PC-3 (cell line): ENCODE measurements at regions not wholly inside any gene's neighbourhood (a gene's known extent, or its start where the extent isn't known, plus 50 kb on each side); places are given as distances from the start of the nearest gene placed in this dataset.
A peak's percentile ranks its signal among the peaks of the same experiment; 100 is the strongest.

ENCODE experiments used
- ATAC-seq: fragments of 200-7000 bp; cut with Tn5 transposase; 2 replicates; pipeline ENCODE4 v1.9.1; 2020; ENCODE audit warnings: mild to moderate bottlenecking, moderate library complexity
- BruUV-seq: library from RNA; stranded (reverse); fragments of 400-500 nt; replicated peaks from 2 replicates; lab custom pipeline; 2021; lab: Mats Ljungman, UMichigan
- CTCF ChIA-PET: fragments of 300-600 bp; sonication (Branson Sonifier 250); formaldehyde crosslinking; loops from one replicate; lab custom pipeline; 2022; ENCODE audit warnings: antibody characterized with exemption; lab: Charles Lee
- POLR2A ChIA-PET: fragments of 300-600 bp; sonication (Branson Sonifier 250); formaldehyde crosslinking; loops from one replicate; lab custom pipeline; 2022; ENCODE audit warnings: antibody characterized with exemption; ENCODE audit not compliant: unreplicated experiment; lab: Charles Lee
- DNase-seq: peaks from one replicate; pipeline ENCODE4 v3.0.0-alpha.2; 2015
- H2AFZ ChIP-seq: fragments of 300-600 bp; sonication (generic); 2 replicates; pipeline ENCODE4 v1.6.0; 2016; ENCODE audit warnings: antibody characterized with exemption, low read length
- H3F3A ChIP-seq: fragments of 300-600 bp; sonication (generic); one replicate; pipeline ENCODE4 v1.6.0; 2017; ENCODE audit warnings: antibody characterized with exemption, low read length, control low read depth, mild to moderate bottlenecking; ENCODE audit not compliant: unreplicated experiment
- H3K27ac ChIP-seq: fragments of 300-600 bp; sonication (generic); 2 replicates; pipeline ENCODE4 v1.5.1; 2016; ENCODE audit warnings: mild to moderate bottlenecking, low read length
- H3K27me3 ChIP-seq: fragments of 300-600 bp; sonication (generic); 2 replicates; pipeline ENCODE4 v1.6.1; 2016; ENCODE audit warnings: low read length, mixed read lengths
- H3K36me3 ChIP-seq: fragments of 300-600 bp; sonication (generic); 2 replicates; pipeline ENCODE4 v1.6.1; 2016; ENCODE audit warnings: low read depth, mixed run types, low read length, mixed read lengths
- H3K4me1 ChIP-seq: fragments of 300-600 bp; sonication (generic); 2 replicates; pipeline ENCODE4 v1.5.1; 2016; ENCODE audit warnings: low read length; ENCODE audit not compliant: insufficient read depth
- H3K4me2 ChIP-seq: fragments of 300-600 bp; sonication (generic); 2 replicates; pipeline ENCODE4 v1.6.0; 2016; ENCODE audit warnings: low read length
- H3K4me3 ChIP-seq: fragments of 300-600 bp; sonication (generic); 2 replicates; pipeline ENCODE4 v1.5.1; 2016; ENCODE audit warnings: mild to moderate bottlenecking, low read length, mixed read lengths
- H3K79me2 ChIP-seq: fragments of 300-600 bp; sonication (generic); 2 replicates; pipeline ENCODE4 v1.6.1; 2017; ENCODE audit warnings: low read length, mixed read lengths
- H3K9ac ChIP-seq: fragments of 300-600 bp; sonication (generic); 2 replicates; pipeline ENCODE4 v1.6.0; 2016; ENCODE audit warnings: mild to moderate bottlenecking, low read length
- H3K9me2 ChIP-seq: fragments of 300-600 bp; sonication (generic); replicated peaks from 2 replicates; pipeline ENCODE4 v1.6.1; 2016; ENCODE audit warnings: mixed run types, low read length, mixed read lengths
- H3K9me3 ChIP-seq: fragments of 300-600 bp; sonication (generic); 2 replicates; pipeline ENCODE4 v1.6.1; 2016; ENCODE audit warnings: low read length, mixed read lengths
- H4K20me1 ChIP-seq: fragments of 300-600 bp; sonication (generic); 2 replicates; pipeline ENCODE4 v1.6.1; 2016; ENCODE audit warnings: low read length, mixed read lengths
- EZH2 ChIP-seq: fragments of 300-600 bp; sonication (generic); IDR thresholded peaks from one replicate; pipeline ENCODE4 v1.6.1; 2017; ENCODE audit warnings: antibody characterized with exemption, mild to moderate bottlenecking, low read length; ENCODE audit not compliant: unreplicated experiment
- EZH2phosphoT487 ChIP-seq: fragments of 300-600 bp; sonication (generic); IDR thresholded peaks from 2 replicates; pipeline ENCODE4 v1.6.1; 2018; ENCODE audit warnings: mild to moderate bottlenecking, antibody characterized with exemption, low read length, borderline replicate concordance
- intact Hi-C: fragments of 100-400 bp; cut with micrococcal nuclease; formaldehyde crosslinking; loops from 2 replicates; pipeline ENCODE4 v1.9.0; 2023
- TF ChIP-seq, protein P1 (sequence below): fragments of 300-600 bp; sonication (generic); conservative IDR thresholded peaks from 2 replicates; pipeline ENCODE4 v1.5.1; 2017; ENCODE audit warnings: antibody characterized with exemption, low read depth, mild to moderate bottlenecking, low read length

DNA sequence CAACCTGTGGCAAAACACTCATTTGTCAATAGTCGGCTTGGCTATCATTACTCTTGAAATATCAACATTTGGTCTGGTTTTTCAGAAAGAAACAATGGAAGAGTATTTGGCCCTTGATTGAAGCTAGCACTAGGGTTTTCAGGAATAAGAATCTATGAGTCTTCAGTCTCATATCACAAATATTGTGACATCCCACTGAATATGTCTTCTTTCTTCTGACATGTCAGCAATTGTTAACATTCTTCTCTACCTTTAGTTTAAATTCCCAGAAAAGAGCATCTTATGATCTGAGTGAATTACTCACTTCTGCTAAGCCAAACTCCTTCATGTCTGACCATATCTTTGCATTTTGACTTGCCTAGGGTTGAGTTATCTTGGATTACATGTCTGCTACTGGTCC is 435.2 kb upstream of the SEMA3D start:
- Histone ChIP-seq H3K27ac (no peak overlapping the region), H3K4me3 (no peak overlapping the region), H3K27me3 (no peaks in the 10 kb centered on the region), H3K9me3 (no peaks in the 10 kb centered on the region), H3K36me3 (no peaks in the 10 kb centered on the region), H3K79me2 (no peaks in the 10 kb centered on the region), H3K9me2 (no peaks in the 10 kb centered on the region), H4K20me1 (no peaks in the 10 kb centered on the region), H2AFZ (no peak overlapping the region), H3K4me2 (no peak overlapping the region), H3K4me1 (no peaks in the 10 kb centered on the region), H3K9ac (no peak overlapping the region), H3F3A (no peaks in the 10 kb centered on the region)
- DNase-seq, result no peak
- no peak for ATAC-seq
- intact Hi-C loops, result no loop called here
- TF ChIP-seq EZH2phosphoT487, result no peak
- TF ChIP-seq, protein P1, sequence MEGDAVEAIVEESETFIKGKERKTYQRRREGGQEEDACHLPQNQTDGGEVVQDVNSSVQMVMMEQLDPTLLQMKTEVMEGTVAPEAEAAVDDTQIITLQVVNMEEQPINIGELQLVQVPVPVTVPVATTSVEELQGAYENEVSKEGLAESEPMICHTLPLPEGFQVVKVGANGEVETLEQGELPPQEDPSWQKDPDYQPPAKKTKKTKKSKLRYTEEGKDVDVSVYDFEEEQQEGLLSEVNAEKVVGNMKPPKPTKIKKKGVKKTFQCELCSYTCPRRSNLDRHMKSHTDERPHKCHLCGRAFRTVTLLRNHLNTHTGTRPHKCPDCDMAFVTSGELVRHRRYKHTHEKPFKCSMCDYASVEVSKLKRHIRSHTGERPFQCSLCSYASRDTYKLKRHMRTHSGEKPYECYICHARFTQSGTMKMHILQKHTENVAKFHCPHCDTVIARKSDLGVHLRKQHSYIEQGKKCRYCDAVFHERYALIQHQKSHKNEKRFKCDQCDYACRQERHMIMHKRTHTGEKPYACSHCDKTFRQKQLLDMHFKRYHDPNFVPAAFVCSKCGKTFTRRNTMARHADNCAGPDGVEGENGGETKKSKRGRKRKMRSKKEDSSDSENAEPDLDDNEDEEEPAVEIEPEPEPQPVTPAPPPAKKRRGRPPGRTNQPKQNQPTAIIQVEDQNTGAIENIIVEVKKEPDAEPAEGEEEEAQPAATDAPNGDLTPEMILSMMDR, result no peak
- TF ChIP-seq EZH2, result no peak
- POLR2A ChIA-PET, result interaction anchor here (0.7 kb wide), 1 partner anchor 94 kb away, joined by 3 read pairs; no protein-coding TSS in a partner anchor
- BruUV-seq, result no TSS peak
- CTCF ChIA-PET, result no interaction called here

DNA sequence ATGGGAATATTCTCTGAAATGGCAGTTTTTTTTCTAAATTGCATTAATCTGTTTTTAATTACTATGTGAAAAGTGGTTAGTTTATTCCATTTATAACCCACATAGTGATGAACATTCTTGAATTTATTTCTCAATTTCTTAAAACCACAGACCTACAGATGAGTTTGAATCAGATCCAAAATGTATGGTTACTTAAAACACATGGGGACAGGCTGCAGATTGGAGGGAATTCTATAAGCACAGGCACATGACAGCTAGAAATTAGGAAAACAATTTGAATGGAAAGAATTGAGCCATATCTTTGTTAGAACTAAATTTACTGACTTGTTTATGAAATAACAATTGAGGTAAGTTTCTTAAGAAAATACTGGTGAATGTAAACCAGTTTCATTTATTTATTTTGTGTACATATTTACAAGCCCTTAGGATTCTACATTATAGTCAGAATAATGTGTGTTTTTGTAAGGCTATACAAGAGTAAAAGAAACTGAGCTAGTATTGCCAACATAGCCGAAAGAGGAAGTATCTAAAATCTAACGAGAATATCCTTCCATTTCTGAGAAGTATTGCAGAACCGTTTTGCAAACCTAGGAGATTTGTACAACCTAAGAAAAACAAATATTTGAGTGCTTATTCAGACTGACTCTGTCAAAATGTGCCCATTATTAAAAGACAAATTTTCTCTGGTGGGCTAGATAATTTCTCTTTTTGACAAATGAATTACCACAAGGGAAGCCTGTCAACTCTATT is 434.3 kb upstream of the SEMA3D start:
- H3K9me3 ChIP-seq, result no peaks in the 10 kb centered on the region
- no peak overlapping the region for H3K9ac ChIP-seq
- H3K4me3 ChIP-seq, result no peak overlapping the region
- DNase-seq (no peak), ATAC-seq (peak; percentile 43)
- TF ChIP-seq, protein P1, result no peak
- TF ChIP-seq EZH2 (no peak), EZH2phosphoT487 (no peak)
- peak overlapping the region; percentile 33; the same call in 1 of the 2 replicates for H2AFZ ChIP-seq
- H3K4me2 ChIP-seq, result peak overlapping the region; percentile 14; the same call in 1 of the 2 replicates
- POLR2A ChIA-PET, result interaction anchor here (0.7 kb wide), 1 partner anchor 95 kb away, joined by 3 read pairs; no protein-coding TSS in a partner anchor
- H3K9me2 ChIP-seq, result no peaks in the 10 kb centered on the region
- H4K20me1 ChIP-seq, result no peaks in the 10 kb centered on the region
- CTCF ChIA-PET, result no interaction called here
- BruUV-seq, result no TSS peak
- no peaks in the 10 kb centered on the region for H3K79me2 ChIP-seq
- no peak overlapping the region for H3K27ac ChIP-seq
- H3K36me3 ChIP-seq, result no peaks in the 10 kb centered on the region
- intact Hi-C loops, result no loop called here
- no peaks in the 10 kb centered on the region for H3K27me3 ChIP-seq
- no peaks in the 10 kb centered on the region for H3K4me1 ChIP-seq
- H3F3A ChIP-seq, result no peaks in the 10 kb centered on the region

DNA sequence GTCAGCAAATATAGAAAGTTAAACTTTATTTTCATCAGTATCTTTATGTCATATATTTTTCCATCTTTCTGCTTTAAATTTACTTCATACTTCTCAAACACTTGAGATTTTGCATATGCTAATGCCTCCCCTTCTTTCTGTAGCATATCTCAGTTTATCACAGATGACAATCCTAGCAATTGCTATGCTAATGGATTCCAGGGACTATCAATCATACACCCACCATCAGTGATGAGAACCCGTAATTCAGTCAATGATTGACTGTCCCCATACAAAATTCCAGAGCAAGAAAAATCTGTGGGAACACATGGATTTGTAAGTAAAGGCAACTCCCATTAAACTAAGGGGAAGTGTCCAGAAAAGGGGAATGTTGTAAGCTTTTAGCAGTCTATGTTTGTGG is 432.4 kb upstream of the SEMA3D start:
- Histone ChIP-seq H3K4me1 (no peaks in the 10 kb centered on the region), H3K4me2 (no peak overlapping the region), H3F3A (no peaks in the 10 kb centered on the region), H3K27ac (no peak overlapping the region), H3K79me2 (no peaks in the 10 kb centered on the region), H3K9ac (no peak overlapping the region), H3K27me3 (no peaks in the 10 kb centered on the region), H3K4me3 (no peak overlapping the region), H3K9me2 (no peaks in the 10 kb centered on the region), H3K36me3 (no peaks in the 10 kb centered on the region), H2AFZ (no peak overlapping the region), H4K20me1 (no peaks in the 10 kb centered on the region), H3K9me3 (no peaks in the 10 kb centered on the region)
- TF ChIP-seq EZH2phosphoT487 (no peak), EZH2 (no peak)
- TF ChIP-seq, protein P1, result no peak
- ATAC-seq, result no peak
- POLR2A ChIA-PET, result no interaction called here
- intact Hi-C loops, result no loop called here
- CTCF ChIA-PET, result no interaction called here
- BruUV-seq, result no TSS peak
- no peak for DNase-seq
